Activated B cell treated with CpG ODN at 0.5 μM for 24 hours (primary cell): ENCODE measurements at regions not wholly inside any gene's neighbourhood (a gene's known extent, or its start where the extent isn't known, plus 50 kb on each side); places are given as distances from the start of the nearest gene placed in this dataset.

Source experiments
- ATAC-seq: fragments of 200-7000 bp; cut with Tn5 transposase; one replicate; pipeline ENCODE4 v1.10.0; 2021; ENCODE audit warnings: low read depth, mild to moderate bottlenecking, moderate library complexity
- CTCF ChIA-PET: fragments of 350-600 bp; sonication (Branson Sonifier 250); formaldehyde crosslinking; loops from one replicate; lab custom pipeline; 2021; ENCODE audit warnings: antibody characterized with exemption; lab: Charles Lee
- POLR2A ChIA-PET: fragments of 350-600 bp; sonication (Branson Sonifier 250); formaldehyde crosslinking; loops from one replicate; lab custom pipeline; 2021; ENCODE audit warnings: antibody characterized with exemption; lab: Charles Lee
- DNase-seq: peaks from one replicate; pipeline ENCODE4 v3.0.0; 2022
- H3K27ac Mint-ChIP-seq: one replicate; pipeline ENCODE4 v1.8.0; 2020; ENCODE audit warnings: mixed read lengths
- H3K27me3 Mint-ChIP-seq: one replicate; pipeline ENCODE4 v1.8.0; 2021; ENCODE audit warnings: mixed read lengths
- H3K36me3 Mint-ChIP-seq: one replicate; pipeline ENCODE4 v1.8.0; 2021; ENCODE audit warnings: low read depth, mixed read lengths
- H3K4me1 Mint-ChIP-seq: one replicate; pipeline ENCODE4 v1.8.0; 2021; ENCODE audit warnings: mixed read lengths
- H3K4me3 Mint-ChIP-seq: one replicate; pipeline ENCODE4 v1.8.0; 2020; ENCODE audit warnings: mild to moderate bottlenecking, mixed read lengths
- H3K9me3 Mint-ChIP-seq: one replicate; pipeline ENCODE4 v1.8.0; 2020; ENCODE audit warnings: mixed read lengths
- CTCF ChIP-seq: fragments of 200-600 bp; IDR thresholded peaks from one replicate; pipeline ENCODE4 v1.8.0; 2022; ENCODE audit warnings: antibody characterized with exemption, mild to moderate bottlenecking
- intact Hi-C: fragments of 100-400 bp; cut with micrococcal nuclease; formaldehyde crosslinking; loops from one replicate; pipeline ENCODE4 v1.15.1; 2024

- DNase-seq (no peak), ATAC-seq (no peak)
- Mint-ChIP-seq H3K36me3 (no peaks in the 10 kb centered on the region), H3K4me3 (no peak overlapping the region), H3K27me3 (peaks cover 6% of the 10 kb centered on the region), H3K4me1 (no peaks in the 10 kb centered on the region), H3K9me3 (no peaks in the 10 kb centered on the region), H3K27ac (no peak overlapping the region)
- intact Hi-C loops: no loop called here
- TF ChIP-seq CTCF: no peak
- CTCF ChIA-PET: no interaction called here
- POLR2A ChIA-PET: no interaction called here
Observed at GRCh38 chr3:59117396-59117795, 67.6 kb upstream of the CFAP20DC start.

GRCh38 chr3:59116233-59116537 is 66.4 kb upstream of the CFAP20DC start:
- CTCF ChIA-PET: no interaction called here
- no peak for TF ChIP-seq CTCF
- Mint-ChIP-seq H3K9me3 (no peaks in the 10 kb centered on the region), H3K27ac (no peak overlapping the region), H3K36me3 (no peaks in the 10 kb centered on the region), H3K4me1 (no peaks in the 10 kb centered on the region), H3K4me3 (no peak overlapping the region), H3K27me3 (peaks cover 6% of the 10 kb centered on the region)
- DNase-seq (no peak), ATAC-seq (no peak)
- intact Hi-C loops: no loop called here
- POLR2A ChIA-PET: no interaction called here

GRCh38 chr3:59115364-59116232 is 65.8 kb upstream of the CFAP20DC start:
- intact Hi-C loops: no loop called here
- peaks cover 6% of the 10 kb centered on the region for H3K27me3 Mint-ChIP-seq
- ChIA-PET POLR2A (interaction anchor here (1.0 kb wide), 1 partner anchor 9 kb away, joined by 3 read pairs; no protein-coding TSS in a partner anchor), CTCF (no interaction called here)
- ATAC-seq (no peak), DNase-seq (no peak)
- no peaks in the 10 kb centered on the region for H3K4me1 Mint-ChIP-seq
- no peak overlapping the region for H3K27ac Mint-ChIP-seq
- no peak overlapping the region for H3K4me3 Mint-ChIP-seq
- no peak for TF ChIP-seq CTCF
- no peaks in the 10 kb centered on the region for H3K9me3 Mint-ChIP-seq
- no peaks in the 10 kb centered on the region for H3K36me3 Mint-ChIP-seq

GRCh38 chr3:59107856-59108815 is 58.3 kb upstream of the CFAP20DC start:
- ChIA-PET CTCF (no interaction called here), POLR2A (no interaction called here)
- Mint-ChIP-seq H3K4me1 (no peaks in the 10 kb centered on the region), H3K4me3 (no peak overlapping the region), H3K9me3 (no peaks in the 10 kb centered on the region), H3K27me3 (peaks cover 3% of the 10 kb centered on the region), H3K27ac (no peak overlapping the region), H3K36me3 (no peaks in the 10 kb centered on the region)
- no peak for DNase-seq
- no peak for TF ChIP-seq CTCF
- intact Hi-C loops: no loop called here
- ATAC-seq: no peak

- Mint-ChIP-seq H3K27ac (no peak overlapping the region), H3K27me3 (peaks cover 2% of the 10 kb centered on the region), H3K9me3 (no peaks in the 10 kb centered on the region), H3K4me3 (no peak overlapping the region), H3K4me1 (no peaks in the 10 kb centered on the region), H3K36me3 (no peaks in the 10 kb centered on the region)
- intact Hi-C loops: no loop called here
- CTCF ChIA-PET: no interaction called here
- no peak for TF ChIP-seq CTCF
- POLR2A ChIA-PET: interaction anchor here (1.2 kb wide), 1 partner anchor 9 kb away, joined by 3 read pairs; no protein-coding TSS in a partner anchor
- no peak for ATAC-seq
- DNase-seq: no peak
Observed at GRCh38 chr3:59106085-59106648, 56.3 kb upstream of the CFAP20DC start.
